DND-41 (cell line): ENCODE measurements at regions not wholly inside any gene's neighbourhood (a gene's known extent, or its start where the extent isn't known, plus 50 kb on each side); places are given as distances from the start of the nearest gene placed in this dataset.

ENCODE experiments used
- ATAC-seq: fragments of 200-7000 bp; cut with Tn5 transposase; 3 replicates; pipeline ENCODE4 v1.9.1; 2021; ENCODE audit warnings: low read depth; ENCODE audit not compliant: insufficient read depth
- DNase-seq: peaks from one replicate; pipeline ENCODE4 v3.0.0-alpha.2; 2020
- H2AFZ ChIP-seq: 2 replicates; pipeline ENCODE4 v1.6.0; 2012; ENCODE audit warnings: low read depth, low read length
- H3K27ac ChIP-seq: 2 replicates; pipeline ENCODE4 v1.5.1; 2012; ENCODE audit warnings: low read length, inconsistent platforms
- H3K27me3 ChIP-seq: fragments of 200-600 bp; sonication (generic); 2 replicates; pipeline ENCODE4 v1.6.0; 2012; ENCODE audit warnings: low read length, mild to moderate bottlenecking, inconsistent platforms; ENCODE audit not compliant: insufficient read depth, poor library complexity
- H3K36me3 ChIP-seq: 2 replicates; pipeline ENCODE4 v1.5.1; 2012; ENCODE audit warnings: low read length, inconsistent platforms; ENCODE audit not compliant: insufficient read depth
- H3K4me1 ChIP-seq: 2 replicates; pipeline ENCODE4 v1.5.1; 2012; ENCODE audit warnings: mild to moderate bottlenecking, low read length; ENCODE audit not compliant: insufficient read depth
- H3K4me2 ChIP-seq: 2 replicates; pipeline ENCODE4 v1.6.0; 2012; ENCODE audit warnings: mild to moderate bottlenecking, moderate library complexity, low read length, inconsistent platforms; ENCODE audit not compliant: insufficient read depth
- H3K4me3 ChIP-seq, 2 experiments: fragments of 200-600 bp in 1 of 2; shearing (Covaris generic) in 1 of 2; 2 replicates each; pipeline ENCODE4 v1.5.1; 2012 to 2016; ENCODE audit warnings: inconsistent platforms in 2 of 2, low read length in 2 of 2, mild to moderate bottlenecking in 2 of 2, low read depth in 1 of 2, moderate library complexity in 1 of 2
- H3K79me2 ChIP-seq: 2 replicates; pipeline ENCODE4 v1.6.0; 2012; ENCODE audit warnings: low read length, inconsistent platforms; ENCODE audit not compliant: insufficient read depth
- H3K9ac ChIP-seq: 2 replicates; pipeline ENCODE4 v1.6.0; 2012; ENCODE audit warnings: low read depth, mild to moderate bottlenecking, inconsistent platforms, low read length, moderate library complexity
- H3K9me3 ChIP-seq: 2 replicates; pipeline ENCODE4 v1.5.1; 2012; ENCODE audit warnings: low read length, moderate library complexity, mild to moderate bottlenecking, inconsistent platforms; ENCODE audit not compliant: insufficient read depth, severe bottlenecking
- H4K20me1 ChIP-seq: 2 replicates; pipeline ENCODE4 v1.6.0; 2012; ENCODE audit warnings: low read length; ENCODE audit not compliant: insufficient read depth
- EZH2 ChIP-seq: IDR thresholded peaks from 3 replicates; pipeline ENCODE4 v1.6.1; 2012; ENCODE audit warnings: borderline replicate concordance, low read depth, mild to moderate bottlenecking, moderate library complexity, low read length, inconsistent platforms; ENCODE audit not compliant: severe bottlenecking
- TF ChIP-seq, protein P1 (sequence below): IDR thresholded peaks from 2 replicates; pipeline ENCODE4 v1.5.1; 2012; ENCODE audit warnings: borderline replicate concordance, low read length, moderate library complexity, mild to moderate bottlenecking; ENCODE audit not compliant: poor library complexity, severe bottlenecking; ENCODE audit errors: extremely low read depth

GRCh38 chr2:129797489-129798300, 181.8 kb upstream of the RAB6C start:
- Histone ChIP-seq H2AFZ (no peak overlapping the region), H3K9me3 (no peaks in the 10 kb centered on the region), H3K9ac (no peak overlapping the region), H3K36me3 (no peaks in the 10 kb centered on the region), H3K27me3 (peaks cover 6% of the 10 kb centered on the region), H3K4me2 (no peak overlapping the region), H3K27ac (no peak overlapping the region), H3K79me2 (no peaks in the 10 kb centered on the region), H4K20me1 (no peaks in the 10 kb centered on the region), H3K4me1 (no peaks in the 10 kb centered on the region), H3K4me3 (no peak overlapping the region)
- TF ChIP-seq, protein P1, sequence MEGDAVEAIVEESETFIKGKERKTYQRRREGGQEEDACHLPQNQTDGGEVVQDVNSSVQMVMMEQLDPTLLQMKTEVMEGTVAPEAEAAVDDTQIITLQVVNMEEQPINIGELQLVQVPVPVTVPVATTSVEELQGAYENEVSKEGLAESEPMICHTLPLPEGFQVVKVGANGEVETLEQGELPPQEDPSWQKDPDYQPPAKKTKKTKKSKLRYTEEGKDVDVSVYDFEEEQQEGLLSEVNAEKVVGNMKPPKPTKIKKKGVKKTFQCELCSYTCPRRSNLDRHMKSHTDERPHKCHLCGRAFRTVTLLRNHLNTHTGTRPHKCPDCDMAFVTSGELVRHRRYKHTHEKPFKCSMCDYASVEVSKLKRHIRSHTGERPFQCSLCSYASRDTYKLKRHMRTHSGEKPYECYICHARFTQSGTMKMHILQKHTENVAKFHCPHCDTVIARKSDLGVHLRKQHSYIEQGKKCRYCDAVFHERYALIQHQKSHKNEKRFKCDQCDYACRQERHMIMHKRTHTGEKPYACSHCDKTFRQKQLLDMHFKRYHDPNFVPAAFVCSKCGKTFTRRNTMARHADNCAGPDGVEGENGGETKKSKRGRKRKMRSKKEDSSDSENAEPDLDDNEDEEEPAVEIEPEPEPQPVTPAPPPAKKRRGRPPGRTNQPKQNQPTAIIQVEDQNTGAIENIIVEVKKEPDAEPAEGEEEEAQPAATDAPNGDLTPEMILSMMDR = no peak
- TF ChIP-seq EZH2 = no peak
- DNase-seq = no peak
- ATAC-seq = no peak

- Histone ChIP-seq H3K27me3 (peaks cover 6% of the 10 kb centered on the region), H3K4me1 (no peaks in the 10 kb centered on the region), H3K9ac (no peak overlapping the region), H3K36me3 (no peaks in the 10 kb centered on the region), H3K4me2 (no peak overlapping the region), H3K79me2 (no peaks in the 10 kb centered on the region), H3K9me3 (no peaks in the 10 kb centered on the region), H2AFZ (no peak overlapping the region), H3K4me3 (no peak overlapping the region), H4K20me1 (no peaks in the 10 kb centered on the region), H3K27ac (no peak overlapping the region)
- DNase-seq (no peak), ATAC-seq (no peak)
- TF ChIP-seq, protein P1 = no peak
- TF ChIP-seq EZH2 = no peak
Observed at GRCh38 chr2:129798301-129798581, 181.2 kb upstream of the RAB6C start.

- no peaks in the 10 kb centered on the region for H3K4me1 ChIP-seq
- H3K9ac ChIP-seq = no peak overlapping the region
- H2AFZ ChIP-seq = no peak overlapping the region
- no peaks in the 10 kb centered on the region for H3K79me2 ChIP-seq
- H3K9me3 ChIP-seq = no peaks in the 10 kb centered on the region
- H4K20me1 ChIP-seq = no peaks in the 10 kb centered on the region
- peaks cover 6% of the 10 kb centered on the region for H3K27me3 ChIP-seq
- ATAC-seq (no peak), DNase-seq (no peak)
- H3K4me3 ChIP-seq = no peak overlapping the region
- H3K4me2 ChIP-seq = no peak overlapping the region
- H3K36me3 ChIP-seq = no peaks in the 10 kb centered on the region
- TF ChIP-seq, protein P1 = no peak
- TF ChIP-seq EZH2 = no peak
- H3K27ac ChIP-seq = no peak overlapping the region
Observed at GRCh38 chr2:129798626-129799025, 180.8 kb upstream of the RAB6C start.
